HepG2 (cell line): ENCODE measurements at regions not wholly inside any gene's neighbourhood (a gene's known extent, or its start where the extent isn't known, plus 50 kb on each side); places are given as distances from the start of the nearest gene placed in this dataset.

Experiments
- ATAC-seq: fragments of 200-7000 bp; cut with Tn5 transposase; 3 replicates; pipeline ENCODE4 v1.9.1; 2020; ENCODE audit warnings: mild to moderate bottlenecking, moderate library complexity
- BruUV-seq: library from RNA; stranded (reverse); fragments of 400-500 nt; replicated peaks from 2 replicates; lab custom pipeline; 2021; lab: Mats Ljungman, UMichigan
- CTCF ChIA-PET: fragments of 300-600 bp; formaldehyde crosslinking; extraction: SDS; loops from one replicate; lab custom pipeline; 2021; ENCODE audit warnings: low total read pairs, inconsistent platforms, low intra/inter-chr PET ratio; lab: Yijun Ruan, JAX
- POLR2A ChIA-PET: fragments of 350-600 bp; sonication (Branson Sonifier 250); formaldehyde crosslinking; loops from one replicate; lab custom pipeline; 2020; ENCODE audit warnings: antibody characterized with exemption, inconsistent platforms; lab: Yijun Ruan, JAX
- DNase-seq: peaks from one replicate; pipeline ENCODE4 v3.0.0-alpha.2; 2015; ENCODE audit warnings: low spot score
- FAIRE-seq: peaks from 3 replicates; lab custom pipeline; 2011; peaks lifted over from hg19 to GRCh38; lab: Jason Lieb, UNC
- H2AFZ ChIP-seq: one replicate; pipeline ENCODE4 v1.6.1; 2011; ENCODE audit warnings: low read length, inconsistent platforms
- H3K27ac ChIP-seq: fragments of 300-600 bp; 3 replicates; pipeline ENCODE4 v1.8.0; 2011; ENCODE audit warnings: mixed run types, mild to moderate bottlenecking, mixed read lengths, low read length, inconsistent platforms; ENCODE audit not compliant: insufficient read depth; ENCODE audit errors: extremely low read length
- H3K27me3 ChIP-seq, 2 experiments: fragments of 200-600 bp in 1 of 2; 2 replicates in 1 of 2; 3 replicates in 1 of 2; pipeline versions ENCODE4 v1.6.0 to v1.8.0; 2011; ENCODE audit warnings: low read length in 2 of 2, mild to moderate bottlenecking in 2 of 2, moderate library complexity in 2 of 2, inconsistent platforms in 1 of 2; ENCODE audit not compliant: insufficient read depth in 2 of 2, control insufficient read depth in 1 of 2
- H3K36me3 ChIP-seq, 2 experiments: fragments of 200-600 bp in 1 of 2; replicated peaks in 1 of 2; 2 replicates in 1 of 2; 3 replicates in 1 of 2; pipeline versions ENCODE4 v1.5.1 to v1.8.0; 2011; ENCODE audit warnings: low read length in 2 of 2, inconsistent platforms in 1 of 2; ENCODE audit not compliant: insufficient read depth in 2 of 2, control insufficient read depth in 1 of 2
- H3K4me1 ChIP-seq: 2 replicates; pipeline ENCODE4 v1.5.1; 2012; ENCODE audit warnings: low read length, inconsistent platforms; ENCODE audit not compliant: insufficient read depth
- H3K4me2 ChIP-seq: 2 replicates; pipeline ENCODE4 v1.6.0; 2011; ENCODE audit warnings: low read depth, low read length, inconsistent platforms
- H3K4me3 ChIP-seq, 3 experiments: fragments of 200-600 bp in 1 of 3; sonication (generic), shearing (Covaris generic) in 1 of 3; replicated peaks in 1 of 3; 2 replicates each; pipeline ENCODE4 v1.5.1; 2011 to 2016; ENCODE audit warnings: low read length in 3 of 3, inconsistent platforms in 2 of 3, low read depth in 2 of 3, mild to moderate bottlenecking in 2 of 3, control low read depth in 1 of 3, mixed read lengths in 1 of 3; ENCODE audit not compliant: insufficient read depth in 1 of 3
- H3K79me2 ChIP-seq: one replicate; pipeline ENCODE4 v1.6.1; 2011; ENCODE audit warnings: low read length, inconsistent platforms; ENCODE audit not compliant: insufficient read depth
- H3K9ac ChIP-seq: 2 replicates; pipeline ENCODE4 v1.6.0; 2011; ENCODE audit warnings: mild to moderate bottlenecking, low read depth, low read length, inconsistent platforms; ENCODE audit not compliant: insufficient read depth
- H3K9me3 ChIP-seq: 2 replicates; pipeline ENCODE4 v1.5.1; 2012; ENCODE audit warnings: mild to moderate bottlenecking, low read length
- H4K20me1 ChIP-seq: 2 replicates; pipeline ENCODE4 v1.6.0; 2011; ENCODE audit warnings: inconsistent platforms, mild to moderate bottlenecking, low read length, moderate library complexity; ENCODE audit not compliant: insufficient read depth
- FOSL2 ChIP-seq: sonication (generic); formaldehyde crosslinking; IDR thresholded peaks from 2 replicates; pipeline ENCODE4 v1.4.0; 2020; ENCODE audit warnings: missing genetic modification reagents
- NR2F1 ChIP-seq, 2 experiments: fragments of 450-650 bp in 1 of 2; formaldehyde crosslinking in 1 of 2; IDR thresholded peaks; 2 replicates each; pipeline versions ENCODE4 v1.5.0 to v1.6.1; 2016 to 2020; ENCODE audit warnings: mild to moderate bottlenecking in 1 of 2, missing compliant biosample characterization in 1 of 2, missing genetic modification reagents in 1 of 2, moderate library complexity in 1 of 2
- SPEN ChIP-seq: sonication (generic); formaldehyde crosslinking; IDR thresholded peaks from 2 replicates; pipeline ENCODE4 v1.5.1; 2020; ENCODE audit warnings: low read depth, mild to moderate bottlenecking, missing genetic modification reagents
- ZNF234 ChIP-seq: sonication (generic); formaldehyde crosslinking; conservative IDR thresholded peaks from 2 replicates; pipeline ENCODE4 v1.5.1; 2020; ENCODE audit warnings: mild to moderate bottlenecking, missing genetic modification reagents
- WGBS: methylation state at CpG from one replicate; pipeline ENCODE4 v1.1.6; 2017; ENCODE audit warnings: low lambda C conversion rate; 5-methylcytosine and 5-hydroxymethylcytosine counted together
- in situ Hi-C: cut with HindIII; loops from 2 replicates; pipeline ENCODE4 v1.10.0; 2017; ENCODE audit warnings: low pct_unique_long_range_greater_than_20kb; ENCODE audit not compliant: extremely low pct_ligation_motif_present
- intact Hi-C: fragments of 100-400 bp; cut with micrococcal nuclease; formaldehyde crosslinking; loops from one replicate; pipeline ENCODE4 v1.10.0; 2022; ENCODE audit not compliant: unreplicated experiment
- TF ChIP-seq, protein P1 (sequence below): sonication (generic); formaldehyde crosslinking; IDR thresholded peaks from 2 replicates; pipeline ENCODE4 v1.4.0; 2020; ENCODE audit warnings: mild to moderate bottlenecking, missing genetic modification reagents, borderline replicate concordance

DNA sequence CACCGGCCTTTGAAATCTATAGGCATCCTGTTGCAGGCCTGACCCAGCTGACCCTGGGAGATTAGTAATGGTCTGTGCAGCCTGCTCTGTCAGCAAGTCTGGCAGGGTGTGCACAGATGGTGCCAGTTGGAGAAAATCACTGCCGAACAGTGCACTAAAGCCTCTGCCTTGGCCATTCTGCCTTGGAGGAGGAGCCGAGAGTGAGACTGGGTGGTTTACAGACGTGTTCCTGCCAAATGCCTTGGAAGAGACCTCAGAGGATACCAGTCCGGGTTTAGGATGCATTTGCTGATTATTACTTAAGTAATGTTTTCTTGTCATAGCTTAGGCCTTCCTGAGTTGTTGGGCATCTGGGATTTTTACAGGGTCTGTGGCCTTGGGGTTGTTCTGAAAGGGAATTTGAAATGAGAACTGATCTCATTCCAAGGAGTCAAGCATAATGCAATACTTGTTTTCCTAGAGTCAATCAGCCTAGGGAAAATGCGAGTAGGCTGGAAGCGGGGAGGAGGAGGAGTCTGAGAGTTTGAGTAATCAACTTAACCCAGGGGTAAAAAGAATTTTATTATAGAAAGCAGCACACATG, 292.1 kb downstream of the SOX4 start:
- intact Hi-C loops, result no loop called here
- POLR2A ChIA-PET, result no interaction called here
- H3K4me1 ChIP-seq, result peaks cover 24% of the 10 kb centered on the region

More for the DNA sequence above, 292.1 kb downstream of the SOX4 start:
- Histone ChIP-seq H3K4me2 (no peak overlapping the region), H2AFZ (no peak overlapping the region), H3K4me3 (no peak overlapping the region), H3K9me3 (no peaks in the 10 kb centered on the region), H3K36me3 (no peaks in the 10 kb centered on the region), H3K27ac (no peak overlapping the region), H4K20me1 (no peaks in the 10 kb centered on the region), H3K79me2 (no peaks in the 10 kb centered on the region), H3K9ac (no peak overlapping the region), H3K27me3 (peaks cover 0 to 10% of the 10 kb centered on the region in 2 experiments; a peak in 1 of 5 replicates)
- TF ChIP-seq, protein P1, sequence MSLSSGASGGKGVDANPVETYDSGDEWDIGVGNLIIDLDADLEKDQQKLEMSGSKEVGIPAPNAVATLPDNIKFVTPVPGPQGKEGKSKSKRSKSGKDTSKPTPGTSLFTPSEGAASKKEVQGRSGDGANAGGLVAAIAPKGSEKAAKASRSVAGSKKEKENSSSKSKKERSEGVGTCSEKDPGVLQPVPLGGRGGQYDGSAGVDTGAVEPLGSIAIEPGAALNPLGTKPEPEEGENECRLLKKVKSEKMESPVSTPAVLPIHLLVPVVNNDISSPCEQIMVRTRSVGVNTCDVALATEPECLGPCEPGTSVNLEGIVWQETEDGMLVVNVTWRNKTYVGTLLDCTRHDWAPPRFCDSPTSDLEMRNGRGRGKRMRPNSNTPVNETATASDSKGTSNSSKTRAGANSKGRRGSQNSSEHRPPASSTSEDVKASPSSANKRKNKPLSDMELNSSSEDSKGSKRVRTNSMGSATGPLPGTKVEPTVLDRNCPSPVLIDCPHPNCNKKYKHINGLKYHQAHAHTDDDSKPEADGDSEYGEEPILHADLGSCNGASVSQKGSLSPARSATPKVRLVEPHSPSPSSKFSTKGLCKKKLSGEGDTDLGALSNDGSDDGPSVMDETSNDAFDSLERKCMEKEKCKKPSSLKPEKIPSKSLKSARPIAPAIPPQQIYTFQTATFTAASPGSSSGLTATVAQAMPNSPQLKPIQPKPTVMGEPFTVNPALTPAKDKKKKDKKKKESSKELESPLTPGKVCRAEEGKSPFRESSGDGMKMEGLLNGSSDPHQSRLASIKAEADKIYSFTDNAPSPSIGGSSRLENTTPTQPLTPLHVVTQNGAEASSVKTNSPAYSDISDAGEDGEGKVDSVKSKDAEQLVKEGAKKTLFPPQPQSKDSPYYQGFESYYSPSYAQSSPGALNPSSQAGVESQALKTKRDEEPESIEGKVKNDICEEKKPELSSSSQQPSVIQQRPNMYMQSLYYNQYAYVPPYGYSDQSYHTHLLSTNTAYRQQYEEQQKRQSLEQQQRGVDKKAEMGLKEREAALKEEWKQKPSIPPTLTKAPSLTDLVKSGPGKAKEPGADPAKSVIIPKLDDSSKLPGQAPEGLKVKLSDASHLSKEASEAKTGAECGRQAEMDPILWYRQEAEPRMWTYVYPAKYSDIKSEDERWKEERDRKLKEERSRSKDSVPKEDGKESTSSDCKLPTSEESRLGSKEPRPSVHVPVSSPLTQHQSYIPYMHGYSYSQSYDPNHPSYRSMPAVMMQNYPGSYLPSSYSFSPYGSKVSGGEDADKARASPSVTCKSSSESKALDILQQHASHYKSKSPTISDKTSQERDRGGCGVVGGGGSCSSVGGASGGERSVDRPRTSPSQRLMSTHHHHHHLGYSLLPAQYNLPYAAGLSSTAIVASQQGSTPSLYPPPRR, result no peak
- TF ChIP-seq ZNF234 (no peak), SPEN (no peak), NR2F1 (CRISPR knock-in tag; IDR thresholded peaks at IDR 0.05) (0 out of 4 replicates have a peak, but pooled peaks of 1 of the 2 experiments have one; percentile 15), FOSL2 (peak; percentile 19; the same call in 1 of the 2 replicates)
- DNase-seq (no peak), ATAC-seq (peak; percentile 83), FAIRE-seq (no peak)
- 7% methylated on average over 7 of the region's 7 CpGs for WGBS
- BruUV-seq, result no TSS peak
- in situ Hi-C loops, result no loop called here
- CTCF ChIA-PET, result no interaction called here
